OCI-LY7 (cell line): ENCODE measurements at regions not wholly inside any gene's neighbourhood (a gene's known extent, or its start where the extent isn't known, plus 50 kb on each side); places are given as distances from the start of the nearest gene placed in this dataset.

Experiments
- EZH2phosphoT487 ChIP-seq: fragments of 200-600 bp; sonication (generic); IDR thresholded peaks from 2 replicates; pipeline ENCODE4 v1.6.1; 2018; ENCODE audit warnings: low read depth, borderline replicate concordance, mild to moderate bottlenecking, mixed run types, antibody characterized with exemption, low read length, moderate library complexity, mixed read lengths
- TF ChIP-seq, protein P1 (sequence below): fragments of 200-600 bp; sonication (generic); conservative IDR thresholded peaks from 2 replicates; pipeline ENCODE4 v1.5.1; 2014; ENCODE audit warnings: mild to moderate bottlenecking, antibody characterized with exemption, low read length, moderate library complexity, mixed read lengths

DNA sequence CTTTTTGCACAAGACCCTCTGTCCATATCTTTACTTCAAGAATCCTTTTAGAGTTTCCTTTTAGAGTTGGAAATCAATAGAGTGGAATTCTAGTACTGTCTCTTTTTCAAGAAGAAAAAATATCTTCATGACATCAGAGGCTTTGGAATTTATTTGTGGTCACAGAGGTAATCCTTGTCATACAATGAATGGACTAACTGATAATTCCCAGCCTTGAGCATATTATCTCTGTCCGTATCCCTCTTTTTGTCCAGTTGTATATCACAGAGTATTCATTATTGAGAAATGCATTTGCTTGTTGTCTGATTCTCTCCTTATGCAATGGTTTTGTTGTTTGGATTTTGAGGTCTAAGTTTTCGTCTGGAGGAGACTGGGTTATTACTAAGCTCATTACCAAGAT, 82.0 kb upstream of the HAPLN1 start:
- TF ChIP-seq, protein P1, sequence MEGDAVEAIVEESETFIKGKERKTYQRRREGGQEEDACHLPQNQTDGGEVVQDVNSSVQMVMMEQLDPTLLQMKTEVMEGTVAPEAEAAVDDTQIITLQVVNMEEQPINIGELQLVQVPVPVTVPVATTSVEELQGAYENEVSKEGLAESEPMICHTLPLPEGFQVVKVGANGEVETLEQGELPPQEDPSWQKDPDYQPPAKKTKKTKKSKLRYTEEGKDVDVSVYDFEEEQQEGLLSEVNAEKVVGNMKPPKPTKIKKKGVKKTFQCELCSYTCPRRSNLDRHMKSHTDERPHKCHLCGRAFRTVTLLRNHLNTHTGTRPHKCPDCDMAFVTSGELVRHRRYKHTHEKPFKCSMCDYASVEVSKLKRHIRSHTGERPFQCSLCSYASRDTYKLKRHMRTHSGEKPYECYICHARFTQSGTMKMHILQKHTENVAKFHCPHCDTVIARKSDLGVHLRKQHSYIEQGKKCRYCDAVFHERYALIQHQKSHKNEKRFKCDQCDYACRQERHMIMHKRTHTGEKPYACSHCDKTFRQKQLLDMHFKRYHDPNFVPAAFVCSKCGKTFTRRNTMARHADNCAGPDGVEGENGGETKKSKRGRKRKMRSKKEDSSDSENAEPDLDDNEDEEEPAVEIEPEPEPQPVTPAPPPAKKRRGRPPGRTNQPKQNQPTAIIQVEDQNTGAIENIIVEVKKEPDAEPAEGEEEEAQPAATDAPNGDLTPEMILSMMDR = no peak
- no peak for TF ChIP-seq EZH2phosphoT487
